ENCODE measurements at regions not wholly inside any gene's neighbourhood (a gene's known extent, or its start where the extent isn't known, plus 50 kb on each side); places are given as distances from the start of the nearest gene placed in this dataset.

DNA sequence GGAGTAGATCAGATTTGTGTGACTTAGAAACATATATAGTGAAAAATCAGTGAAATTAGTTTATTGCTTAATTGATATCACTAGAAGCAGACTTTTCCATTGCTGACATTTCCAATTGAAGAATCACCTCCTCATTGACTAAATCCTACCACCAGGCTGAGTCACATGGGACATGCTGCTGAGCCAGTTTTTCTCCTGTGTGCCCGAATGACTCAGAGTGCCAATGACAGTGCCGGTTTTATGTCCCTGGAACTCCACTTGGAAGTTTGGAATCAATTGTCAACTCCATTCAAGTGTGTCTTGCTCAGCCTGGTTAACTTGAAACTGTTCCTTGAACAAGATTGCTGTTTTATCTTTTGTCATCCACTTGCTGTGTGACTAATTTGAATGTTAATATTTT lies 316.1 kb upstream of the PRDM1 start:
- WGBS, 3 donors = 81 to 95% (median 91%) methylated on average over 2 of the region's 2 CpGs
- no peak overlapping the region for H3K27ac ChIP-seq (ENCODE audit: low read depth, low read length)

DNA sequence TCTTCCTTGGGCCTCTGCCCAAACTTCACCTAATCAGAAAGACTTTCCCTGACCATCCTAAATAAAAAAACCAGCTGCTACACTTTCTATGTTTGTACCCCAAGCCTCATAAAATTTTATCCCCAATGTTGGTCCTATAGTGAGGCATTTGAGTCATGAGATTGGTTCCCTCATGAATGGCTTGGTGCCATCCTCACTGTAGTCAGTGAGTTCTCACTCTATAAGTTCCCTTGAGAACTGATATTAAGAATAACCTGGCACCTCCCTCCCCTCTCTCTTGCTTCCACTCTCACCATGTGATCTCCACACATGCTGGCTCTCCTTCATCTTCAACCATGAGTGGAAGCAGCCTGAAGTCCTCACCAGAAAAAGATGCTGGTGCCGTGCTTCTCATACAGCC lies 316.9 kb upstream of the PRDM1 start:
- 90 to 100% (median 98%) methylated on average over 1 of the region's 1 CpG for WGBS, 3 donors
- no peak overlapping the region for H3K27ac ChIP-seq (ENCODE audit: low read depth, low read length)

DNA sequence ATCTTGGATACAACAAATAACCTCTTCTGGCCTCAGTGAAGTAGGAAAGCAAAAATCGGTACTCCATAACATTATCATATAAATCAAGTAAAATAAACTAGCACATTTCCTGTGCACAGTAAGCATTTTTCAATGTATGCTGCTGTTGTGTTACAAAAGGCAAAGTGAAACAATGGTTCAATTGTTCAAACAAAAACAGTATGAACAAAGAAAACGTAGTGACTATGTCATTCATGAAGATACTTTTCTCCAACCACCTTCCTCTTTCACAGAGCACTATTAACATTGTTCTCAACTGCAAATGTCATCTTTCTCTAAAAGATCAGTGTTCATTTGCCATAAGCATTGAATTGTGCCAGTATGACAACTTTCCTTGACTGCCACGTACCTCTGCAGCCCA lies 318.6 kb upstream of the PRDM1 start:
- 74 to 83% (median 82%) methylated on average over 3 of the region's 3 CpGs for WGBS, 3 donors
- H3K27ac ChIP-seq (ENCODE audit: low read depth, low read length) = no peak overlapping the region

DNA sequence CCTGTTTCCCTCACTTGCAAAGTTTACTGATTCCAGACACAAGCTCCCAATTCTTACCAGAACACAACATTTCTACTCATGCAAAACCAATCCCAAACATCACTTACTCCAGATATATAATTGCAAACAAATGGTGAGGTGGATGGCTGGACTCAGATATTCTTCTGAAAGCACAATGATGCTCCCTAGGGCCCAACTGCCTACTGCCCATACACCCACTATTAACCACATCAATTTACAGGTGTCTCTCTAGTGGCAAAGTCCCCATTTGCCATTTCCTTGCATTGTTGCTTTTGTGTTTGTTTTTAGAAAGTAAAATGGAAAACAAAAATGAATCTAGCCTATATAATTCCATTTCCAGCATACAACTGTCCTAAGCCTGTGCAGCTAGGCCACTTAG lies 320.9 kb upstream of the PRDM1 start:
- H3K27ac ChIP-seq (ENCODE audit: low read depth, low read length) = no peak overlapping the region

DNA sequence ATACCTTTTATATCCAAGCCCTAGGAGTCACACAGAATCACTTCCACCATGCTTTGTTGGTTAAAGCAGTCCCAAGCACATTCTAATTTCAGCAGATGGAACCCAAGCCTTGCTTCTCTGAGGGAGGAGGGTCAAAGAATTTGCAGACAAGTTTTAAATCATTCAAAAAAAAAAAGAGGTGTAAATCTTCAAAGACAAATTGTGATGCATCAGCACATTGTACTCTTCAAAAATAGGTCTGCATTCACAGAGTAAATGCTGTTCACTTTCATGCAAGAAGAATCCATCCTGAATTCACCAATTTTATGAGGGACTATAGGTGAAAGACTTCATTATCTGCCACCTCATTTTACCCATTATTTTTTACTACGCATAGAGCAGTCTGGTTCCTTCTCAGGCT lies 321.8 kb upstream of the PRDM1 start:
- H3K27ac ChIP-seq (ENCODE audit: low read depth, low read length) = no peak overlapping the region
- 97 to 100% (median 100%) methylated on average over 1 of the region's 1 CpG for WGBS, 3 donors

DNA sequence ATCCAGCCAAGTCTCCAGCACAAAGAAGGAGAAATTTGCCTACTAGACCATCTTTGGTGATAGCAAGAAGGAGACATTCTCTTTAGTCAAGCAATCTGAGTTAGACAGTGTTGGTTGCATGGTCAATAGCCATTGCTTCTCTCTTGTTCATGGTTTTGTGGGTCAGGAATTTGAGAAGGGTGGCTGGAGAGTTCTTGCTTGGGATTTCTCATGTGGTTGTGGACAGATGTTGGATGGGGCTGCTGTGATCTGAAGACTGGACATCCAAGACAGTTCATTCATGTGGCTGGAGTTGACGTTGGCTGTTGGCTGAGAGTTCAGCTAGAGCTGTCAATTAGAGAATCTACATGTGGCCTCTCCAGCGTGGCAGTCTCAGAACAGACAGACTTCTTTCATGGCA lies 322.3 kb upstream of the PRDM1 start:
- H3K27ac ChIP-seq (ENCODE audit: low read depth, low read length) = no peak overlapping the region
- WGBS, 3 donors = 87 to 91% (median 91%) methylated on average over 2 of the region's 2 CpGs

DNA sequence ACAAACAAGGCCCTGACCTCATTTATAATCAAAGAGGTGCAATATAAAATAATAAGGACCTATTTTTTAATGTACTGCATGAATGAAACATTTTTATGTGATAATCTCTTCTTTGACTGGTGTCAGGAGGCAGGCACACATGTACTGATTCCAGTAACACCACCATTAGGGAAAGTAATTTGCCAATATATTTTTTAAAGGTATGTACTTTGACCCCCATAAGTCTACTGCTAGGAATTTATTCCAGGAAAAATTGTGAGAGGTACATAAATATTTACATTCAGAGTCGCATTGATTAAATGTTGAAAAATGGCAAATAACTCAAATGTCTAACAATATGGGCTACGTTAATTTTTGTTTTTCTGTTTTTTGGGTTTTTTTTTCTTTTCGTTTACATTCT lies 325.4 kb upstream of the PRDM1 start:
- WGBS, 3 donors = 46 to 93% (median 92%) methylated on average over 3 of the region's 3 CpGs
- H3K27ac ChIP-seq (ENCODE audit: low read depth, low read length) = no peak overlapping the region

DNA sequence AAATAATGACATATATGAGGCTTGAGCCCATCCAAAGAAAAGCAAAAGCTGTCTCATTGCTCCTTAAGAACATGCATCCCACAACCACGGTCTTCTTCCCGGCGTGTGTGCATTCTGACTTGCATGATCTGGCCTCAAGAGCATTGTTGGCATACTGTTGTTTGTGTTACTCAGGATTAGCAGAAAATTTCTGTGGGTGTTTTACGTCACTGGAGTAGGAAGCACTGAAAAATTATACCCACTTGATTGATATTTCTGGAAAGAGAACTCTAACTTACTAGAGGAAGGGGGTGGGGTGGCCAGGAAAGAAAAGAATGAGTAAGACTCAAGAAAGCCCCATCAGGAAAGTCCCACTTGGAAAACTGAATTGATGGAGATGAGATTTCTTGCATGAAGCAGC lies 326.2 kb upstream of the PRDM1 start:
- WGBS, 3 donors = 51 to 78% (median 55%) methylated on average over 4 of the region's 4 CpGs

DNA sequence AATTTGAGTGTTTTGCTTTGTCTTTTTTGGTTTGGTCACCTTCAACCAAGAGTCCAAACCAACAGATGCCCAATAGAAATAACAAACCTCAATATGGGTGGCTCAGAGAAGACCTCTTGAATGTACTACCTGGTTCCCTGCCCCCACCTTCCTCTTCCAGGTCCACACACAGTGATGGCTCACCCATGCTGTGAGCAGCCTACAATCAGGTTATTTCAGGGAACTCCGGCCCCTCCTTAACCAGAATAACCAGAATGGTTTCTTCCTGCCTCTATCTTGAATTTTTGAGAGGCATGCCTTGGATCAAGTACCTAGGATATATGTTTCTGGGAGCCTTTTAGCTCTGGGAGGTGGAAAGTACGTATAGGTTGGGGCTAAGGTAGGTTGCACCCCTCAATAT lies 327.1 kb upstream of the PRDM1 start:
- 94 to 96% (median 94%) methylated on average over 2 of the region's 2 CpGs for WGBS, 3 donors
- no peak overlapping the region for H3K27ac ChIP-seq (ENCODE audit: low read depth, low read length)

More for the DNA sequence above, 326.2 kb upstream of the PRDM1 start:
- no peak overlapping the region for H3K27ac ChIP-seq (ENCODE audit: low read depth, low read length)

DNA sequence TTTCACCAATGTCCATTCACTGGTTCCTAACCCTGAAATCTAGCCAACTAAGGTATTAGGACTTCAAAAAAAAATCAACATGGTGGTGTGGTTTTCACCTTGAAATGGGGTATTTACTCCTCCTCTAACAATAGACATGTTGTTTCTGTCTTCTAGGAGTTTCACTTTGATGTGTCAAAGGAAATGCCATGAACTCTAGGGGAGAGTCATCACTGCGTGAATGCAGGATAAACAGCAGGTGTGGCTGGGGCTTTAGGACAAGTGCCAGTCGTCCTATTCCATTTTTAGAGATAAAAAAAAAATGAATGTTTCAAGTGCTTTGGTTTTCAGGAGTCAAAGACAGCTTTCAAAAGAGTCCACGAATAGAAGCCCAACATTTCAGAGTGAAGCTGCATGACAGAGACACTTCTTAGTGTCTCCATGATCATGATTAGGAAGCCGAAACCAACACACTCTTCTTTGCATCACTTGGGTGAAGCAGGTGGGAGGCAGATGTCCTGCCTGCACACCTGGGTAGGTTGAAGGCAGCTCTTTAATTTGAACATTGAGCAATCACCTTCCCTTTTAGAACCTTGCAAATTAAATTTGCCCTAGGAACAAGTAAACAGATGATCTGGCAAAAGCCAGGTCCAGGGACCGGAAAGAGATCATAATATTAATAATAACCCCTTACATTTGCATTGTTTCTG lies 328.5 kb upstream of the PRDM1 start:
- 69 to 76% (median 73%) methylated on average over 5 of the region's 5 CpGs for WGBS, 3 donors
- no peak overlapping the region for H3K27ac ChIP-seq (ENCODE audit: low read depth, low read length)

DNA sequence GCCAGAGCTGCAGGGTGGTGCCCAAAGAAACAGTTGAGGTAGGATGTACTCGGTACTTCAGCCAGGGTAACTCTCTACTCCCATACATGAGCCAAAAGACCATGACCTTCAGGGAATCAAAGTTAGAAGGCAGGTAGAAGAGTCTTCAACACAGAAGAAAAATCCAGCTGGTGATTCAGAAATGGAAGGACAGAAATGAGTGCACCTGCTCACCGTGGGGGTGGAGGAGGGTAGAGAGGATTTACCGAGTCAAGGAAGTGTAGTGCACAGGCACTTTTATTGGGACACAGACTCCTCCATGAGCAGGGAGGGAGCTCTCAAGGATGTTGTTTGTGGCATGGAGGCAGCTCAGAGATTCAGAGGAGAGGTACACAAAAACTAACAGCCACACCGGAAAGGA lies 330.3 kb upstream of the PRDM1 start:
- WGBS, 3 donors = 91 to 95% (median 91%) methylated on average over 4 of the region's 4 CpGs
- H3K27ac ChIP-seq (ENCODE audit: low read depth, low read length) = no peak overlapping the region

DNA sequence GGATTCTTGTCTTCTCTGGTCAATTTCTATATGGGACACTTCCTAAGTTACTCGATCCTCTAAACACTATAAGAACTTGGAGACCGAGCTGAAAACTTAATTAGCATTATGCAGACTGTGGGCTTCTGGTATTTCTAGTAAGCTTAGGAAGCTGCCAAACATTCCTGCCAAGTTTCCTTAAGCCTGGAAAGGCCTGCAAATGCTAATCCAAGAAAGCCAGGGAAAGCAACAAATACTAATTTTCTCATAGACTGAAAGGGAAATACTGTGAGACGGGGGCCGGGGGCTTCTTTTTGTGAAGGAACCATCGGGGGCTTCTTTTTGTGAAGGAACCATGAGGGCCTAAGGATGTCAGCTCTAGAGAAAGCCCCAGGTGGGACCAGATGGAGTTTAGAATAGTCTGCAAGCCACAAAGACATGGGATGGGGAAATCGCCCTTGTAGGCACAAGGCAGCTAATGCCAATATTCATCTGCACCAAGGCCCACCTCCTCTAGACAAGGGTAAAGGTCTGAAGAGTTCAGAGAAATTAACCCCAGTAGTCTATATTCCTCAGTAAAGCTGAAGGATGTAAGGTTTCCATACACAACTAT lies 332.4 kb upstream of the PRDM1 start:
- WGBS, 3 donors = 44 to 71% (median 46%) methylated on average over 6 of the region's 6 CpGs
- H3K27ac ChIP-seq (ENCODE audit: low read depth, low read length) = no peak overlapping the region

DNA sequence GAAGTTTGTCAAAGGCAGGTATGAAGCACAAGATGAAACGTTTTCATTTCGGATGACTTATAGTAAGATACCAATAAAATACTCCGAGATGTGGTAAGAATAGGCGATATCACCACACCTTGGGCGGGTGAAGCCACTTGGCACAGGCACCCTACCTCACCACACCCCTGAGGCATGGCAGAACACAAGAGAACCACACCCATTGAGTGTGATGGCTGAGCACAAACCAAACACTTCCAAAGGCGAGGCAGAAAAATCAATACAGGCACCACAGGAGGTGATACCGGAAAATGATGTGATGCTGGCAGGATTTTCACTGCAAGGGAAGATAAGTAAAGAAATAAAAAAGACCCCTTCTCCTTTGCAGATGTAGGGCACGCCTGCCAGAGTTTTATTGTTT lies 332.9 kb upstream of the PRDM1 start:
- WGBS, 3 donors = 74 to 87% (median 76%) methylated on average over 8 of the region's 8 CpGs
- H3K27ac ChIP-seq (ENCODE audit: low read depth, low read length) = no peak overlapping the region

DNA sequence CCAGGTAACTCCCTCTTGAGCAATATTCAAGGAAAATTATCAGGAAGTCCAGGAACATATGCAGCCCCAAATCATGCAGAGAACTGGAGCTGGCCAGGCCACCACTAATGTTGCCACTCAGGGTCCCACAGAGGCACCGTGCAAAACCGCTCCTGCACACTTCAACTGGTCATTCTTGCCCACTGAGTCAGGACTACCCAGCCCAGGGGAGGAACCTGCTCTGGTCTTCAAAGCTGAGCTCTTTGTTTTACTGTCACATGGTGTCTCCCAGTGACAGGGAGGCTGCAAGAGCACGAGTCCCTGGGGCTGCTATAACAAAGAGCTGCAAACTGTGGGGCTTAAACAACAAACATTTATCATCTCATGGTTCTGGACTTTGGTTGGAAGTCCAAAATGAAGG lies 336.0 kb upstream of the PRDM1 start:
- WGBS, 3 donors = 72 to 96% (median 94%) methylated on average over 3 of the region's 3 CpGs
- no peak overlapping the region for H3K27ac ChIP-seq (ENCODE audit: low read depth, low read length)

DNA sequence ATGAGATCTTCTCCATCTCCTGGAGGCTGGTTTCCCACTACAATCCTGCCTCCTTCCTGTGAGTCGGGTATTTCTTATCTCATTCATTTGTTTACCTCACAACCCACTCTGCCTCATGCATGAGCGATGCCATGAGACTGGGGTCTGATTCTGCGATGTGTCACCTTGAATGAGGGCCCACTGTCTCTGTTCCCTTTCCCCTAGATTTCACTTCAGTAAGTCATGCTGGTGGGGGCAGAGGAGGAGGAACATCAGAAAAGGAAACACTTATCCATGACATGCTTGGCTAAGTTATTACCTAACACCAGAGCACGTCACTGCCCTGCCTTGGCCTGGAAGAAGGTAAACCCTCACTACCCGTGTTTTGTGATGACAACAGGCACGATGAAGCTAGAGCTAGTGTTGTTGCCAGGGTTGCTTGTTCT lies 337.4 kb upstream of the PRDM1 start:
- H3K27ac ChIP-seq (ENCODE audit: low read depth, low read length) = no peak overlapping the region
- whole genome bisulfite sequencing, 3 donors = 58 to 75% (median 63%) methylated on average over 6 of the region's 6 CpGs

DNA sequence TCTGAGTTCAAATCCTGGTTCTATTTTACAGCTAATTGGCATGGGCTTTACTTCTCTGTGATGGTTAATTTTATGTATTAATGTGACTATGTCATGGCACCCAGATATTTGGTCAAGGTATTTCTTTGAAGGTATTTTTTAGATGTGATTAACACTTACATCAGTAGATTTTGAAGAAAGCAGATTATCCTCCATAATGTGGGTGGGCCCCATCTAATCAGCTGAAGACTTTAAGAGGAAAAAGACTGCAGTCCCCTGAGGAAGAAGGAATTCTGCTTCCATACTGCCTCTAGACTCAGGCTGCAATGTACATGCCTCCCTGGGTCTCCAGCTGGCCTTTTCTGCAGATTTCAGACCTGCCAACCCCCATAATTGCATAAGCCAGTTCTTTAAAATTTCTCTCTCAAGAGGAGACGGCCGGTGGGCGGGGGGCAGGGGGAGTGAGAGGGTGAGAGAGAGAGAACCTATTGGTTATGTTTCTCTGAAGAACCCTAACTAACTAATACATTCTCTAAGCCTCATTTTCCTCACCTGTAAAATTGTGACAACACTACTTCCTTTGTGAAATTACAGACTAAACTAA lies 338.2 kb upstream of the PRDM1 start:
- H3K27ac ChIP-seq (ENCODE audit: low read depth, low read length) = no peak overlapping the region
- 55 to 88% (median 74%) methylated on average over 3 of the region's 3 CpGs for WGBS, 3 donors

DNA sequence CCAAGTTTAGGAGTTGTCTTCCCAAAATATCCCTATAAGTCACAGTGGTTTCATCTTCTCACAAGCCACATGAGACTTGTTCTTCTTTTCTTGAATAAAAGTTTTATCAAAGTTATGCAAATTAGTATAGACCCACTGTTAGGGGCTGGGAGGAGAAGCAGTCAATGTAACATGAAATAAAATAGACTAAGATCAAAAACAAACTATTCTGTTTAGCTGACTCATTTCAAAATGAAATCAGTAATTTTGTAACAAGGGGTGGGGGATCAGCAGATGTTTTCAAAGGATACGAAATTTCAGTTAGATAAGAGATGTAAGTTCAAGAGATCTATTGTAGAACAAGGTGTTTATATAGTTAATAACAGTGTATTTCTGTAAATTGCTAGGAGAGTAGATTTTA lies 339.6 kb upstream of the PRDM1 start:
- no peak overlapping the region for H3K27ac ChIP-seq (ENCODE audit: low read depth, low read length)
- 33 to 59% (median 52%) methylated on average over 1 of the region's 1 CpG for WGBS, 3 donors

DNA sequence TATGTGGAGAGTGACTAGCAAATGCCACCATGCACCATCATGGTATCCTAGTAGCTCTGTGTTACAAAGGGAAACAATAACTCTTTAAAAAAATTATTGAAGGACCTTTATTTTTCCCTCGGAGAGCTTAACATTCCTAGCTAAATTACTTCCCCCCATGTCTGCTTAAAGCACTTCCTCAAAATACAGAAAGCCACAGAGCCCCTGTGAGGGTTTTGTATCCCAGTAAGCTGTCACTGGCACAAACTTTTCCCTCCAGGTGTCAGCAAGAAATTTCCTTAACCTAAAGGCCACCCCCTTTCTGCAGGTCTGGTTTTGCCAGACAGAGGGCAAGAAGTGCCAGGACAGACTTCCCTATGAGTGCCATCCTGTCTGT lies 340.0 kb upstream of the PRDM1 start:
- no peak overlapping the region for H3K27ac ChIP-seq (ENCODE audit: low read depth, low read length)
- WGBS, 3 donors = 25 to 37% (median 37%) methylated on average over 1 of the region's 1 CpG

DNA sequence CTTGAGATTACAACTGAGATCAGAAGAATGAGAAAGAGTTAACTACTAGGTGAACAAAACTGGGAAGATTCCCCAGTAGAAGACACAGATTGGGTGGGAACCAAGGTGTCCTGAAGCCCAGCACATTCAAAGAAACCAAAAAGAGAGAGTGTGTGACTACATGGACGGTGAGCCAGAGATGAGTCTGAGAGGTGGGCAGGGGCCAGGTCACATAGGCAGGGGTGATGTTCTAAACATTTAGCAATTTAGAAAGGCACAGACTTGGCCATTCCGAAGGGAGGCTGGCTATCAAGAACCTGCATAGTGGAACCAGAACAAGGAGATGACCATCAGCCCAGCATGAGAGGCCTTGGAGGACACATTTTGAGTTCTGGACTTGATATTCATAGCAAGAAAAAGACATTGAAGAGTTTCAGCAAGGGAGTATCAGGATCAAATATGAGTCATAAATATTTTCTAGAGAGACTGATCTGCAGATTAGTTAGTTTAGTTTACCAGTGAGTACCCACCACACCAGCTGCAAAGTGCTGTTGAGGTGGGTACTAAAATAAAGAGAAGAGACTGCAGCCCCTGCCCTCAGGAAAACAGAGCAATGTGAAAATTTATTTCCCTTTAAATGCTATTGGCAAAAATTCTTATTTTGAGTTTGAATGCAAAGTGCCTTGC lies 340.5 kb upstream of the PRDM1 start:
- H3K27ac ChIP-seq (ENCODE audit: low read depth, low read length) = no peak overlapping the region
- 93 to 95% (median 93%) methylated on average over 2 of the region's 2 CpGs for WGBS, 3 donors

DNA sequence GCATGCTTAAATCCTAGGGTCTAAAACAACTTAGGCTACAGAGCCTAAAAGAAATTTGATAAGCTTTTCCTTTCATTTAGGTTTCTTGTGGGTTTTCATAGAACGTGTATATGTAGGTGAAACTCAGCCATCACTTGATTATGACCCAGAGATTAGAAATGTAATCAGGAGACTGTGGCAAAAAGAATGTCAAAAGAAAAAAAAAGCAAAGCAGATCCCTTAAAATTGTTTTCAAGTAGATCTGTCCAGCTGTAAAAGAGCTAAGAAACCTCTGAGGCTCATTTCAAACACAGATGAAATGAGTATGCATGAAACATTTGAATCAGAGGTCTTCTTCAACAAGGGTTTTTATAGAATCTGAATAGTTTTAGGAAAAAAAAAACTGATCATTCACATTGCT lies 341.3 kb upstream of the PRDM1 start:
- 75 to 87% (median 81%) methylated on average over 1 of the region's 1 CpG for WGBS, 3 donors
- H3K27ac ChIP-seq (ENCODE audit: low read depth, low read length) = no peak overlapping the region
